H1 (cell line): ENCODE measurements at regions not wholly inside any gene's neighbourhood (a gene's known extent, or its start where the extent isn't known, plus 50 kb on each side); places are given as distances from the start of the nearest gene placed in this dataset.

Experiments used
- CTCF ChIA-PET: fragments of 300-600 bp; sonication (Branson Sonifier 250); formaldehyde crosslinking; loops from one replicate; lab custom pipeline; 2021; ENCODE audit not compliant: partially characterized antibody; lab: Charles Lee
- POLR2A ChIA-PET: fragments of 300-600 bp; sonication (Branson Sonifier 250); formaldehyde crosslinking; loops from one replicate; lab custom pipeline; 2021; ENCODE audit warnings: inconsistent platforms; ENCODE audit not compliant: partially characterized antibody; lab: Charles Lee
- DNase-seq, 2 experiments: peaks; one replicate each; pipeline versions ENCODE4 v3.0.0 to v3.0.0-alpha.2; 2010 to 2022; ENCODE audit warnings: low spot score in 2 of 2, low read depth in 1 of 2, mixed read lengths in 1 of 2
- FAIRE-seq: peaks from 2 replicates; lab custom pipeline; 2011; peaks lifted over from hg19 to GRCh38; lab: Jason Lieb, UNC
- H2AFZ ChIP-seq: 2 replicates; pipeline ENCODE4 v1.8.1; 2012; ENCODE audit warnings: low read length, inconsistent platforms
- H2AK5ac ChIP-seq: 2 replicates; pipeline ENCODE4 v1.6.1; 2013; ENCODE audit warnings: low read depth, low read length
- H2BK120ac ChIP-seq: replicated peaks from 2 replicates; pipeline ENCODE3; 2013; ENCODE audit warnings: low read depth, low read length, inconsistent platforms
- H2BK12ac ChIP-seq: 2 replicates; pipeline ENCODE4 v1.6.1; 2013; ENCODE audit warnings: low read depth, low read length
- H2BK15ac ChIP-seq: 2 replicates; pipeline ENCODE4 v1.6.1; 2013; ENCODE audit warnings: low read length
- H2BK20ac ChIP-seq: 2 replicates; pipeline ENCODE4 v1.6.1; 2013; ENCODE audit warnings: low read length
- H2BK5ac ChIP-seq: 2 replicates; pipeline ENCODE4 v1.6.1; 2013; ENCODE audit warnings: low read depth, low read length
- H3K14ac ChIP-seq: 2 replicates; pipeline ENCODE4 v1.6.1; 2013; ENCODE audit warnings: inconsistent platforms; ENCODE audit not compliant: insufficient read length
- H3K18ac ChIP-seq: 2 replicates; pipeline ENCODE4 v1.6.1; 2013; ENCODE audit warnings: low read length; ENCODE audit errors: extremely low read depth
- H3K23ac ChIP-seq: 2 replicates; pipeline ENCODE4 v1.6.1; 2013; ENCODE audit warnings: inconsistent platforms; ENCODE audit not compliant: insufficient read length
- H3K23me2 ChIP-seq: 2 replicates; pipeline ENCODE4 v1.6.1; 2013; ENCODE audit warnings: low read depth, low read length
- H3K27ac ChIP-seq: 2 replicates; pipeline ENCODE4 v1.6.1; 2011; ENCODE audit warnings: low read depth, low read length, inconsistent platforms
- H3K27me3 ChIP-seq, 4 experiments: replicated peaks in 1 of 4; 1 replicate in 1 of 4; 2 replicates in 3 of 4; pipeline versions ENCODE4 v1.6.1 to v1.8.1; 2011 to 2013; ENCODE audit warnings: low read length in 3 of 4, mild to moderate bottlenecking in 3 of 4, inconsistent platforms in 2 of 4, mixed read lengths in 2 of 4, moderate library complexity in 1 of 4; ENCODE audit not compliant: control insufficient read depth in 3 of 4, insufficient read depth in 3 of 4; ENCODE audit errors: extremely low read depth in 1 of 4
- H3K36me3 ChIP-seq, 4 experiments: 2 replicates each; pipeline versions ENCODE4 v1.6.1 to v1.8.1; 2011 to 2013; ENCODE audit warnings: mild to moderate bottlenecking in 4 of 4, low read length in 3 of 4, moderate library complexity in 2 of 4, control low read depth in 1 of 4, inconsistent platforms in 1 of 4; ENCODE audit not compliant: insufficient read depth in 4 of 4, control insufficient read depth in 2 of 4
- H3K4ac ChIP-seq: replicated peaks from 2 replicates; pipeline ENCODE3; 2013; ENCODE audit warnings: low read length, low read depth, mixed read lengths, inconsistent platforms; ENCODE audit not compliant: insufficient read length
- H3K4me1 ChIP-seq, 4 experiments: replicated peaks in 1 of 4; 1 replicate in 1 of 4; 2 replicates in 3 of 4; pipeline versions ENCODE4 v1.6.1 to v1.8.1; 2011 to 2013; ENCODE audit warnings: low read length in 3 of 4, inconsistent platforms in 2 of 4, mixed read lengths in 1 of 4; ENCODE audit not compliant: insufficient read depth in 4 of 4, control insufficient read depth in 3 of 4
- H3K4me2 ChIP-seq, 2 experiments: 2 replicates each; pipeline versions ENCODE4 v1.6.1 to v1.8.1; 2011 to 2013; ENCODE audit warnings: low read depth in 2 of 2, low read length in 2 of 2, control low read depth in 1 of 2, inconsistent platforms in 1 of 2, mild to moderate bottlenecking in 1 of 2; ENCODE audit not compliant: insufficient read depth in 1 of 2
- H3K4me3 ChIP-seq, 4 experiments: fragments of 200-600, 300-600 bp in 1 of 4; sonication (generic), shearing (Covaris generic), sonication (Bioruptor Twin) in 1 of 4; 2 replicates each; pipeline versions ENCODE4 v1.5.1 to v1.8.1; 2011 to 2016; ENCODE audit warnings: low read length in 4 of 4, low read depth in 3 of 4, control low read depth in 2 of 4, inconsistent platforms in 2 of 4, mild to moderate bottlenecking in 2 of 4, mixed read lengths in 1 of 4, moderate library complexity in 1 of 4; ENCODE audit not compliant: insufficient read depth in 2 of 4; ENCODE audit errors: extremely low read depth in 1 of 4
- H3K56ac ChIP-seq: replicated peaks from 2 replicates; pipeline ENCODE3; 2013; ENCODE audit warnings: low read depth, mild to moderate bottlenecking, mixed read lengths, low read length, inconsistent platforms; ENCODE audit not compliant: insufficient read length
- H3K79me1 ChIP-seq: 2 replicates; pipeline ENCODE4 v1.6.1; 2013; ENCODE audit warnings: low read depth, low read length, control low read depth
- H3K79me2 ChIP-seq, 2 experiments: 2 replicates each; pipeline versions ENCODE4 v1.6.1 to v1.8.1; 2012 to 2013; ENCODE audit warnings: low read length in 2 of 2, mild to moderate bottlenecking in 2 of 2, inconsistent platforms in 1 of 2; ENCODE audit not compliant: insufficient read depth in 2 of 2, control insufficient read depth in 1 of 2
- H3K9ac ChIP-seq, 4 experiments: replicated peaks in 1 of 4; 1 replicate in 1 of 4; 2 replicates in 3 of 4; pipeline versions ENCODE4 v1.6.1 to v1.8.1; 2011 to 2013; ENCODE audit warnings: low read depth in 3 of 4, low read length in 3 of 4, control low read depth in 2 of 4, mild to moderate bottlenecking in 2 of 4, moderate library complexity in 2 of 4, inconsistent platforms in 1 of 4; ENCODE audit errors: extremely low read depth in 1 of 4
- H3K9me3 ChIP-seq, 2 experiments: 2 replicates each; pipeline versions ENCODE4 v1.6.1 to v1.8.1; 2012 to 2013; ENCODE audit warnings: mild to moderate bottlenecking in 2 of 2, moderate library complexity in 2 of 2, control low read depth in 1 of 2, inconsistent platforms in 1 of 2, low read depth in 1 of 2, low read length in 1 of 2, mixed read lengths in 1 of 2; ENCODE audit not compliant: insufficient read depth in 2 of 2
- H4K20me1 ChIP-seq, 2 experiments: replicated peaks in 1 of 2; 2 replicates each; pipeline versions ENCODE3 to v1.8.1; 2011 to 2013; ENCODE audit warnings: inconsistent platforms in 2 of 2, low read length in 2 of 2, mild to moderate bottlenecking in 1 of 2; ENCODE audit not compliant: insufficient read depth in 2 of 2, control insufficient read depth in 1 of 2
- H4K5ac ChIP-seq: 2 replicates; pipeline ENCODE4 v1.6.1; 2013; ENCODE audit warnings: low read length, low read depth, mixed read lengths, inconsistent platforms; ENCODE audit not compliant: insufficient read length
- H4K8ac ChIP-seq: 2 replicates; pipeline ENCODE4 v1.8.0; 2013; ENCODE audit warnings: mild to moderate bottlenecking, moderate library complexity, low read length, inconsistent platforms; ENCODE audit not compliant: insufficient read depth; ENCODE audit errors: extremely low read depth
- H4K91ac ChIP-seq: replicated peaks from 2 replicates; pipeline ENCODE3; 2013; ENCODE audit warnings: low read length, mixed read lengths, inconsistent platforms; ENCODE audit not compliant: insufficient read length
- CTBP2 ChIP-seq: IDR thresholded peaks from 2 replicates; pipeline ENCODE4 v1.7.0; 2011; ENCODE audit warnings: borderline replicate concordance, mild to moderate bottlenecking, moderate library complexity, mixed read lengths, low read length; ENCODE audit not compliant: insufficient read depth, insufficient read length
- CTCF ChIP-seq, 3 experiments: IDR thresholded peaks; 1 replicate in 2 of 3; 2 replicates in 1 of 3; pipeline versions ENCODE4 v1.5.1 to v1.6.1; 2011; ENCODE audit warnings: low read length in 3 of 3, mild to moderate bottlenecking in 3 of 3, inconsistent platforms in 2 of 3, low read depth in 1 of 3, moderate library complexity in 1 of 3; ENCODE audit not compliant: insufficient read depth in 1 of 3; ENCODE audit errors: control extremely low read depth in 1 of 3
- HDAC2 ChIP-seq, 2 experiments: fragments of 300-600 bp in 1 of 2; sonication (generic) in 1 of 2; IDR thresholded peaks; 2 replicates each; pipeline ENCODE4 v1.6.1; 2011 to 2012; ENCODE audit warnings: low read depth in 2 of 2, low read length in 2 of 2, mild to moderate bottlenecking in 2 of 2, moderate library complexity in 2 of 2, borderline replicate concordance in 1 of 2, inconsistent platforms in 1 of 2
- JUND ChIP-seq: IDR thresholded peaks from 2 replicates; pipeline ENCODE4 v1.6.1; 2011; ENCODE audit warnings: mild to moderate bottlenecking, improper control_type of control experiment, low read length
- NANOG ChIP-seq: IDR thresholded peaks from 2 replicates; pipeline ENCODE4 v1.6.1; 2011; ENCODE audit warnings: low read length, low read depth, mild to moderate bottlenecking, inconsistent platforms; ENCODE audit not compliant: insufficient read depth, poor library complexity, severe bottlenecking
- RBBP5 ChIP-seq: IDR thresholded peaks from 2 replicates; pipeline ENCODE4 v1.7.1; 2012; ENCODE audit warnings: low read depth, mild to moderate bottlenecking, inconsistent platforms, low read length, moderate library complexity, borderline replicate concordance
- RNF2 ChIP-seq: fragments of 200-900, 300-1000 bp; sonication (generic); IDR thresholded peaks from 2 replicates; pipeline ENCODE4 v1.7.1; 2016; ENCODE audit warnings: borderline replicate concordance, low read depth, mild to moderate bottlenecking, antibody characterized with exemption, low read length; ENCODE audit not compliant: poor library complexity, severe bottlenecking; ENCODE audit errors: missing control alignments
- SIX5 ChIP-seq: IDR thresholded peaks from 2 replicates; pipeline ENCODE4 v1.6.1; 2011; ENCODE audit warnings: mild to moderate bottlenecking, low read depth, low read length
- SRF ChIP-seq: IDR thresholded peaks from 2 replicates; pipeline ENCODE4 v1.6.1; 2011; ENCODE audit warnings: mild to moderate bottlenecking, low read depth, low read length, moderate library complexity
- YY1 ChIP-seq: IDR thresholded peaks from 2 replicates; pipeline ENCODE4 v1.6.1; 2011; ENCODE audit warnings: low read depth, mild to moderate bottlenecking, low read length
- WGBS, 2 experiments: shearing (Covaris generic) in 1 of 2; methylation state at CpG; one replicate each; pipeline versions ENCODE4 v1.1.6 to v1.1.7; 2013 to 2015; ENCODE audit warnings: low lambda C conversion rate in 2 of 2, mixed read lengths in 2 of 2, inconsistent platforms in 1 of 2, low coverage in 1 of 2, missing lambda C conversion rate in 1 of 2; ENCODE audit not compliant: insufficient replicate concordance in 2 of 2, insufficient coverage in 1 of 2, insufficient read length in 1 of 2; ENCODE audit errors: extremely low coverage in 1 of 2, missing lambda C conversion rate in 1 of 2; 5-methylcytosine and 5-hydroxymethylcytosine counted together

- H4K8ac ChIP-seq: no peak overlapping the region
- H3K9ac ChIP-seq: no peak overlapping the region
- no peaks in the 10 kb centered on the region; a peak in 1 of 7 replicates for H3K4me1 ChIP-seq
- H2AFZ ChIP-seq: no peak overlapping the region
- no peaks in the 10 kb centered on the region; a peak in 1 of 8 replicates for H3K36me3 ChIP-seq
- no peak for DNase-seq
- no peak overlapping the region for H3K4me2 ChIP-seq
- CTCF ChIA-PET: no interaction called here
- H4K20me1 ChIP-seq: no peaks in the 10 kb centered on the region
- no peak overlapping the region for H3K27ac ChIP-seq
- H2AK5ac ChIP-seq: no peak overlapping the region
- no peaks in the 10 kb centered on the region for H3K79me1 ChIP-seq
- TF ChIP-seq SRF: no peak
- no peak for TF ChIP-seq CTCF (IDR thresholded peaks at IDR 0.05; ENCODE audit: control extremely low read depth in 1 of 3, insufficient read depth in 1 of 3, low read depth in 1 of 3, low read length in 3 of 3)
- TF ChIP-seq NANOG: no peak
- TF ChIP-seq HDAC2 (IDR thresholded peaks at IDR 0.05; ENCODE audit: borderline replicate concordance in 1 of 2, low read depth in 2 of 2, low read length in 2 of 2): no peak
- TF ChIP-seq RBBP5: no peak
- no peak for TF ChIP-seq RNF2
- TF ChIP-seq CTBP2: no peak
- no peak for TF ChIP-seq SIX5
- no peak for TF ChIP-seq YY1
- no peak for TF ChIP-seq JUND
- no peaks in the 10 kb centered on the region for H3K27me3 ChIP-seq
- WGBS, 2 experiments: 92% methylated on average over 4 of the region's 4 CpGs; no CpG with 5 or more reads in 1 of the 2 experiments
- H2BK15ac ChIP-seq: no peak overlapping the region
- no peak overlapping the region for H3K14ac ChIP-seq
- H3K79me2 ChIP-seq: no peaks in the 10 kb centered on the region
- H2BK20ac ChIP-seq: no peak overlapping the region
- H3K4ac ChIP-seq: no peak overlapping the region
- no peak overlapping the region for H3K23ac ChIP-seq
- no peak overlapping the region for H2BK120ac ChIP-seq
- H3K56ac ChIP-seq: no peak overlapping the region
- no peak overlapping the region for H3K4me3 ChIP-seq
- POLR2A ChIA-PET: no interaction called here
- H2BK5ac ChIP-seq: no peak overlapping the region
- FAIRE-seq: no peak
- H4K5ac ChIP-seq: no peak overlapping the region
- H3K18ac ChIP-seq: no peak overlapping the region
- no peak overlapping the region for H4K91ac ChIP-seq
- no peak overlapping the region for H2BK12ac ChIP-seq
- no peaks in the 10 kb centered on the region for H3K23me2 ChIP-seq
- peaks cover 2 to 6% of the 10 kb centered on the region in 2 experiments; a peak in 2 of 4 replicates for H3K9me3 ChIP-seq
Measured at GRCh38 chr7:49721441-49721840, 52.0 kb upstream of the VWC2 start.
